ENCODE measurements at regions not wholly inside any gene's neighbourhood (a gene's known extent, or its start where the extent isn't known, plus 50 kb on each side); places are given as distances from the start of the nearest gene placed in this dataset.

DNA sequence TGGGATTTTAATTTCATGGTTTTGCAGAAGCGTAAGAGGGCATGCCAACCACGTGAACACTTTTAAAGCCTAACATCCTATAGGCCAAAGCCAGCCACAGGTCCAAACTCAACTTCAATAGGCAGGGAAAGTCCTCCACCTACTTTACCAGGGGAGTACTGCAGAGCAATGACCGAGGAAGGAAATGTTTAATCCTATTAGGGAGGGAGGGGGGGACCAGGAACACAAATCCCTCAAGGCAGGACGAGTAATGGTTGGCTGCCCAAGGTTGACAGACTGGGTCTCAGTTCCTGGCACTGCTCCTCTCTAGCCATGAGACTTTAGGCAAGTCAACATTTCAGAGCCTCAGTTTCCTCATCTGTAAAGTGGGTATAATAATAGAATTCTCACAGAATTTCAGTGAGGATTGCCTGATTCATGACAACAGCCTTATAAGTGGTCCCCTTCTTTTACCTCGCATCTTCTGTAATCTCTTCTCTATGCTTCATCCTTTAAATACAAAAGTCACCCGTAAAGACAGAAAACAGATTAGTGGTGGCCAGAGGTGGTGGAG is 315.8 kb downstream of the HAPSTR1 start:
- H3K4me3 ChIP-seq (ENCODE audit: low read depth, low read length): no peak overlapping the region
- TF ChIP-seq, protein P1, sequence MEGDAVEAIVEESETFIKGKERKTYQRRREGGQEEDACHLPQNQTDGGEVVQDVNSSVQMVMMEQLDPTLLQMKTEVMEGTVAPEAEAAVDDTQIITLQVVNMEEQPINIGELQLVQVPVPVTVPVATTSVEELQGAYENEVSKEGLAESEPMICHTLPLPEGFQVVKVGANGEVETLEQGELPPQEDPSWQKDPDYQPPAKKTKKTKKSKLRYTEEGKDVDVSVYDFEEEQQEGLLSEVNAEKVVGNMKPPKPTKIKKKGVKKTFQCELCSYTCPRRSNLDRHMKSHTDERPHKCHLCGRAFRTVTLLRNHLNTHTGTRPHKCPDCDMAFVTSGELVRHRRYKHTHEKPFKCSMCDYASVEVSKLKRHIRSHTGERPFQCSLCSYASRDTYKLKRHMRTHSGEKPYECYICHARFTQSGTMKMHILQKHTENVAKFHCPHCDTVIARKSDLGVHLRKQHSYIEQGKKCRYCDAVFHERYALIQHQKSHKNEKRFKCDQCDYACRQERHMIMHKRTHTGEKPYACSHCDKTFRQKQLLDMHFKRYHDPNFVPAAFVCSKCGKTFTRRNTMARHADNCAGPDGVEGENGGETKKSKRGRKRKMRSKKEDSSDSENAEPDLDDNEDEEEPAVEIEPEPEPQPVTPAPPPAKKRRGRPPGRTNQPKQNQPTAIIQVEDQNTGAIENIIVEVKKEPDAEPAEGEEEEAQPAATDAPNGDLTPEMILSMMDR (IDR thresholded peaks at IDR 0.05; ENCODE audit: insufficient read depth, low read depth, low read length): no peak
- DNase-seq (ENCODE audit: low read depth): no peak

DNA sequence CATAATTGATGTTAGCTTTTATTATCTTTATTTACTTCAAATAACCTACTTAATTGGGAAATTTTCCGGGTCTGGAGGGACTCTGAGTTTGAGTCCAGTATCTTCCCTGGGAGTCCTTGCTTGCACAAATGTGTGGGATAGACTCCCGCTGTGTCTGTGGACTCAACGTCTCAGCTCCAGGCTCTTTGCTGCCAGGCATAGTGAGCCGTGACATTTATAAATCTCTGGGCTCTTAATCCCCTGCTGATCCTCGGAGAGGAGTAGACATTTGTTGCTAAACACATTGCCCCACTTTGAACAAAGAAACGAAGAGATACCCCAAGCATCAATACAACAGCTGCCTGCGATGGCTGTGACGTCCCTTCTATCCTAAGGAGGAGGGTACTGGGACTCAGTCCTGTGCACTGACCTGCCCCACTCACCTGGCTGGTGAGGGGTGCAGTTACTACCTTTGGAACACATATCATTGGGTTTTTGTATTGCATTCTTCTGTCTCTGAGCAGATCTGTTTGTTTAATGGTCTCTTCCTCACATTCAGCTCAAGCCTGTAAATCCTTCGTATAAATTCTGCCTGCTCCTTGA is 316.9 kb downstream of the HAPSTR1 start:
- no peak overlapping the region for H3K4me3 ChIP-seq (ENCODE audit: low read depth, low read length)
- DNase-seq (ENCODE audit: low read depth): no peak
- TF ChIP-seq, protein P1 (IDR thresholded peaks at IDR 0.05; ENCODE audit: insufficient read depth, low read depth, low read length): no peak

DNA sequence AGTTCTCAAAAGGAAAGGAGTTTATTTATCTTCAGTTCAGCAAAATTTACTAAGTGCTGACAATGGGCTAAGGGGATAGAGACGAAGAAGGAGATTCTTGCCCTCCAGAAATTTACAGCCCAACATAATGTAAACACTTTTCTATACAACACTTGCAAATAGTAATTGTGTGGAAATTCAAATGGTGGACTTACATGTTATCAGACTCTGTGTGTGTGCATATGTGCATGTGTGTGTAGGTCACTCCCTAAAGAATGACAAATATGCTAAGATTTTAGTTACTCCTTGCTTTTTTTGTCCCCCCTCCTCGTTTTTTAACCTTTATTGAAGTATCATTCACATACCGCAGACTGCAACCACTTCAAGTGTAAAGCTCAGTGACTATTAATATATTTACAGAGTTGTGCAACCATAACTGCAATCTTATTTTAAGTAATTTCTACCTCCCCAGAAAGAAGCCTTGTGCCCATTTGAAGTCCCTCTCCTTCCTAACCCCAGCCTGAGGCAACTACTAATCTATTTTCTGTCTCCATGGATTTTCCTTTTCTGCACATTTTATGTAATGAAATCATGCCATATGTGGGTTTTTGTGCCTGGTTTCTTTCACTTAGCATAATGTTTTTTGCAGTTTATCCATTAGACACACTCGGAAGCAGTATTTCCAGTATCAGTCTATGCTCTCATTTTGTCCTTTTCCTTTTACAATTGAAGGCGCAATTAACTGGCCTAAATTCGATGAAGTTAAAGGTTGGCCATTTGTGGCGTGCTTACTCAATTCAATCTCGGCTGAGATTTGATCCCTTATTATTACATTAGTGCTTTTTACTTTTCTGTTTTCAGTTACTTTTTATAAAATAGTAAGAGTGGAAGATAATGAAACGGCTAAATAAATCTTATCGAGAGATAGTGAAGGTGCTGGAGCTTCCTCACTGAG is 318.4 kb downstream of the HAPSTR1 start:
- TF ChIP-seq, protein P1 (IDR thresholded peaks at IDR 0.05; ENCODE audit: insufficient read depth, low read depth, low read length): no peak
- H3K4me3 ChIP-seq (ENCODE audit: low read depth, low read length): no peak overlapping the region
- no peak for DNase-seq (ENCODE audit: low read depth)

DNA sequence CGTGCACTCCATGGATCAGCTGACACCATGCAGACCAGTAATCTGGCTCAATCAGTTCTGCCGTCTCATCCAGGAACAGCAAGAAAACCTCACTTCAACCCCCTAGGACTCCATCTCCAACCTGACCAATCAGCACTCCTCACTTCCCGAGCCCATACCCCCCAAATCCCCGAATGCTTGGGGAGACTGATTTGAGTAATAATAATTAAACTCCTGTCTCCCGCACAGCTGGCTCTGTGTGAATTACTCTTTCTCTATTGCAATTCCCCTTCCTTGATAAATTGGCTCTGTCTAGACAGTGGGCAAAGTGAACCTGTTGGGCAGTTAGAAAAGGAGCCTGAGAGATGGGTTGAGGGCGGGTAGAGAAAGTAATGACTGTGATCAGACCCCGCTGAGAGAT is 320.0 kb downstream of the HAPSTR1 start:
- H3K4me3 ChIP-seq (ENCODE audit: low read depth, low read length): no peak overlapping the region
- TF ChIP-seq, protein P1 (IDR thresholded peaks at IDR 0.05; ENCODE audit: insufficient read depth, low read depth, low read length): no peak
- no peak for DNase-seq (ENCODE audit: low read depth)

DNA sequence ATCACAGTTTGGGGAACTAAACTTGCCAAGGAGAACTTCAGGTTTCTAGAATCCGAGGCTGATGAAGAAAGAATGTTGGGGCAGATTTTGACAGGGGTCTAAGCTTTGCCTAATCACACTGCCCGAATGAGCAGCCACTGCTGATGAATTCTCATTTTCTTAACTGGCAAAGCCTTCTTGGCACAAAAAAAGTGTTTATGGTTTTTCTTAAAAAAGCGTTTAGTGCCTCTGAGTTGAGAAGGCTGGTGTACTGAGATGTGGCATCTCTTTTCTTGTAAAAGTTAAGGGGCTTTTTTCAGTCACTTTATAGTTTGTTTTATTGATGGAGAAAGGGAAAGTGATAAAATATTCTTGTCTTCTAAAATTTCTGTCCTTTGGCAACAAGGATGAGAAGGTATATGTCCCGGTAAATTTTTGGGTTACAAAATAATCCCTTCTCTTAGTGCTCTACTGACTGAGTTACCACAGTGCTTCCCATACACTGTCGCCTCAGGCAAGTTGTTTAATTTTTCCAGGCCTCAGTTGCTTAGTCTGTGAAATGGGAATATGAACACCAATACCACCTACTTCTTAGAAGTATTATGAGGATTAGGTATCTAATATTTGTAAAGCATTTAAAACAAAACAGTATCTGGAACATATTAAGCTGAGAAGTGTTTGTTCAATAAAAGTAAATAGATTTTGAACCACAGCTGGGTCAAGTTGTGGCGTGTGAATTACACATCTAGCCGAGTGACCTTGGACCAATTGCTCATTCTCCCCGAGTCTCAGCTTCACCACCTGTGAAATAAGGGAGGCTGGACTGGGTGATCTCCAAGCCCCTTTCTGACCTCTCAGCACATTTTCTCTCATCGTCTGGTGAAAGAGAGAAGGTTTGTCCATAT is 320.8 kb downstream of the HAPSTR1 start:
- TF ChIP-seq, protein P1 (IDR thresholded peaks at IDR 0.05; ENCODE audit: insufficient read depth, low read depth, low read length): no peak
- no peak overlapping the region for H3K4me3 ChIP-seq (ENCODE audit: low read depth, low read length)
- DNase-seq (ENCODE audit: low read depth): no peak

DNA sequence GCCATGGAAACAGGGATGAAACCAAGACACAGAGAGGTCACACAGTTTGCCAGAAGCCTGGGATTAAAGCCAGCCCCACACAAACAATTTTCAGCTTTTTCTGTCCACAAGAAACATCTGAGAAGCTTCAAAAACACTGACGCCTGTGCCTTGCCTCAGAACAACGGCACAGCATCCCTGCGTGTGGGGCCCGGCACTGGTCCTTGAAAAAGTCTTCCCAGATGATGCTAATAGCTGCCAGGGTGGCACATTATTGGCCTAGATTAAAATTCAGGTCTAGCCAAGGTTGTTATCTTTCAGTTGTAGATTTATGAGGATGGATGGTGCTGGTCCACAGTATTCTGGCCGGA is 321.4 kb downstream of the HAPSTR1 start:
- no peak overlapping the region for H3K4me3 ChIP-seq (ENCODE audit: low read depth, low read length)
- no peak for DNase-seq (ENCODE audit: low read depth)
- TF ChIP-seq, protein P1 (IDR thresholded peaks at IDR 0.05; ENCODE audit: insufficient read depth, low read depth, low read length): no peak

Measured in fibroblast of villous mesenchyme (primary cell).